ENCODE measurements at regions not wholly inside any gene's neighbourhood (a gene's known extent, or its start where the extent isn't known, plus 50 kb on each side); places are given as distances from the start of the nearest gene placed in this dataset.

GRCh38 chr10:52895059-52895458 is 122.5 kb upstream of the MBL2 start:
- H3K36me3 Mint-ChIP-seq: peaks cover 1% of the 10 kb centered on the region
- no peaks in the 10 kb centered on the region for H3K4me1 Mint-ChIP-seq

GRCh38 chr10:52890281-52890680 is 117.7 kb upstream of the MBL2 start:
- Mint-ChIP-seq H3K27me3 (ENCODE audit: insufficient read depth, low read depth) (no peaks in the 10 kb centered on the region), H3K9me3 (peaks cover 1% of the 10 kb centered on the region), H3K27ac (peak overlapping the region; percentile 72), H3K36me3 (peaks cover 1% of the 10 kb centered on the region), H3K4me3 (no peak overlapping the region), H3K4me1 (no peaks in the 10 kb centered on the region)
- Histone ChIP-seq H3K9me3 (ENCODE audit: low read depth) (no peaks in the 10 kb centered on the region), H4K20me1 (ENCODE audit: low read depth) (no peaks in the 10 kb centered on the region), H3F3A (ENCODE audit: low read depth) (no peaks in the 10 kb centered on the region), H3K4me1 (no peaks in the 10 kb centered on the region), H3K27me3 (no peaks in the 10 kb centered on the region), H3K36me3 (no peaks in the 10 kb centered on the region), H3K27ac (no peak overlapping the region), H3K9ac (no peak overlapping the region), H3K4me3 (no peak overlapping the region), H3K79me2 (ENCODE audit: low read depth) (no peaks in the 10 kb centered on the region), H2AFZ (replicated peaks) (no peak overlapping the region), H3K4me2 (no peak overlapping the region)
- DNase-seq (ENCODE audit: low spot score): no peak
- no peak for TF ChIP-seq EZH2 (IDR thresholded peaks at IDR 0.05)
- TF ChIP-seq EZH2phosphoT487 (IDR thresholded peaks at IDR 0.05): no peak
- no peak for TF ChIP-seq CTCF (IDR thresholded peaks at IDR 0.05)

More at GRCh38 chr10:52895059-52895458, 122.5 kb upstream of the MBL2 start:
- Histone ChIP-seq H3K27ac (no peak overlapping the region), H3F3A (ENCODE audit: low read depth) (no peaks in the 10 kb centered on the region), H3K36me3 (no peaks in the 10 kb centered on the region), H3K4me3 (no peak overlapping the region), H3K79me2 (ENCODE audit: low read depth) (no peaks in the 10 kb centered on the region), H3K9ac (no peak overlapping the region), H3K9me3 (ENCODE audit: low read depth) (no peaks in the 10 kb centered on the region), H4K20me1 (ENCODE audit: low read depth) (no peaks in the 10 kb centered on the region), H3K4me2 (no peak overlapping the region), H3K27me3 (no peaks in the 10 kb centered on the region), H3K4me1 (no peaks in the 10 kb centered on the region), H2AFZ (replicated peaks) (no peak overlapping the region)
- TF ChIP-seq EZH2phosphoT487 (IDR thresholded peaks at IDR 0.05) (no peak), EZH2 (IDR thresholded peaks at IDR 0.05) (no peak), CTCF (IDR thresholded peaks at IDR 0.05) (no peak)
- H3K27me3 Mint-ChIP-seq (ENCODE audit: insufficient read depth, low read depth): peaks cover 2% of the 10 kb centered on the region
- no peak overlapping the region for H3K27ac Mint-ChIP-seq
- no peak overlapping the region for H3K4me3 Mint-ChIP-seq
- peaks cover 1% of the 10 kb centered on the region for H3K9me3 Mint-ChIP-seq
- no peak for DNase-seq (ENCODE audit: low spot score)

DNA sequence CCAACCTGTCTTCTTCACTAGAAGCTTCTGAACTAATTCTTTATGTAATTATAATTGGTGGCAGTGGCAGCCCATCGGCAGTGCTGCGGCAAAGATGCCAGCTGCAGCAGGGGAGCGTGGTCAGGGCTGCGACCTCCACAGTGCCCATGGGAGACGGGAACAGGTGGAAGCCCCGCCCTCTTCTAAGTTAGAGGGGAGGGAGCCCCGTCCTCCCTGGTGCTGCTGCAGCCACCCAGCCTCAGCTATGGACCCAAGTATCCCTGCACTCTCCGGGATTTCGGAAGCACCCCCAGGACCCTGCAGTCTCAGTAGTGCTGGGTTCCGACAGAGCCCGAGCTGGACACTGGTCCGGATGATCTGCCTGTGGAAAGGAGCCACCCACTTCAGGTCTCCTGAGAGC is 117.0 kb upstream of the MBL2 start:
- Histone ChIP-seq H3K27me3 (no peaks in the 10 kb centered on the region), H3K9ac (no peak overlapping the region), H3F3A (ENCODE audit: low read depth) (no peaks in the 10 kb centered on the region), H2AFZ (replicated peaks) (no peak overlapping the region), H3K9me3 (ENCODE audit: low read depth) (no peaks in the 10 kb centered on the region), H4K20me1 (ENCODE audit: low read depth) (no peaks in the 10 kb centered on the region), H3K36me3 (no peaks in the 10 kb centered on the region), H3K4me2 (no peak overlapping the region), H3K79me2 (ENCODE audit: low read depth) (no peaks in the 10 kb centered on the region), H3K4me3 (no peak overlapping the region), H3K27ac (no peak overlapping the region), H3K4me1 (no peaks in the 10 kb centered on the region)
- Mint-ChIP-seq H3K27me3 (ENCODE audit: insufficient read depth, low read depth) (no peaks in the 10 kb centered on the region), H3K4me1 (peaks cover under 1% of the 10 kb centered on the region), H3K4me3 (no peak overlapping the region), H3K36me3 (peaks cover 1% of the 10 kb centered on the region), H3K27ac (no peak overlapping the region), H3K9me3 (peaks cover 1% of the 10 kb centered on the region)
- no peak for DNase-seq (ENCODE audit: low spot score)
- no peak for TF ChIP-seq CTCF (IDR thresholded peaks at IDR 0.05)
